HEK293 (cell line): ENCODE measurements at regions not wholly inside any gene's neighbourhood (a gene's known extent, or its start where the extent isn't known, plus 50 kb on each side); places are given as distances from the start of the nearest gene placed in this dataset.

Experiments
- CTCF ChIA-PET: fragments of 350-600 bp; formaldehyde crosslinking; extraction: SDS; loops from one replicate; lab custom pipeline; 2021; ENCODE audit warnings: antibody characterized with exemption; lab: Yijun Ruan, JAX
- POLR2A ChIA-PET: fragments of 300-600 bp; formaldehyde crosslinking; extraction: SDS; loops from one replicate; lab custom pipeline; 2020; ENCODE audit warnings: antibody characterized with exemption, inconsistent platforms; lab: Yijun Ruan, JAX
- H3K27ac ChIP-seq: fragments of 200-500 bp; sonication (Bioruptor generic); 2 replicates; pipeline ENCODE4 v1.5.1; 2014; ENCODE audit warnings: low read depth, low read length, control low read depth, inconsistent platforms; ENCODE audit errors: extremely low read depth
- H3K36me3 ChIP-seq, 2 experiments: fragments of 200-500 bp in 1 of 2; sonication (Bioruptor generic) in 1 of 2; 1 replicate in 1 of 2; 2 replicates in 1 of 2; pipeline ENCODE4 v1.5.1; 2014 to 2017; ENCODE audit warnings: inconsistent platforms in 2 of 2, low read length in 2 of 2; ENCODE audit not compliant: control insufficient read depth in 2 of 2, insufficient read depth in 1 of 2
- H3K4me1 ChIP-seq: fragments of 200-500 bp; sonication (Bioruptor generic); 2 replicates; pipeline ENCODE4 v1.5.1; 2014; ENCODE audit warnings: mild to moderate bottlenecking, low read length, inconsistent platforms; ENCODE audit not compliant: control insufficient read depth, insufficient read depth
- H3K4me3 ChIP-seq: 2 replicates; pipeline ENCODE4 v1.5.1; 2011; ENCODE audit warnings: low read depth, mild to moderate bottlenecking, control low read depth, low read length, moderate library complexity
- H3K9me3 ChIP-seq: fragments of 200-500 bp; sonication (Bioruptor generic); 2 replicates; pipeline ENCODE4 v1.5.1; 2014; ENCODE audit warnings: low read depth, low read length, inconsistent platforms; ENCODE audit not compliant: control insufficient read depth, insufficient read depth
- HOXC10 ChIP-seq: sonication (generic); formaldehyde crosslinking; IDR thresholded peaks from 2 replicates; pipeline ENCODE4 v1.8.1; 2023; ENCODE audit warnings: mild to moderate bottlenecking, missing genetic modification reagents
- KLF1 ChIP-seq: fragments of 450-650 bp; formaldehyde crosslinking; IDR thresholded peaks from 2 replicates; pipeline ENCODE4 v1.5.1; 2016; ENCODE audit warnings: missing biosample characterization, missing genetic modification characterization
- KLF17 ChIP-seq: fragments of 450-650 bp; formaldehyde crosslinking; IDR thresholded peaks from 2 replicates; pipeline ENCODE4 v1.5.1; 2016; ENCODE audit warnings: missing biosample characterization, missing genetic modification characterization
- SALL2 ChIP-seq: fragments of 450-650 bp; formaldehyde crosslinking; IDR thresholded peaks from 2 replicates; pipeline ENCODE4 v1.5.0; 2017; ENCODE audit warnings: missing biosample characterization, mild to moderate bottlenecking, missing genetic modification characterization, borderline replicate concordance
- YY1 ChIP-seq: fragments of 450-650 bp; formaldehyde crosslinking; IDR thresholded peaks from 2 replicates; pipeline ENCODE4 v1.5.1; 2018; ENCODE audit warnings: missing biosample characterization, missing genetic modification characterization
- ZBTB21 ChIP-seq: fragments of 450-650 bp; formaldehyde crosslinking; IDR thresholded peaks from 2 replicates; pipeline ENCODE4 v1.5.1; 2017; ENCODE audit warnings: missing biosample characterization, missing genetic modification characterization
- ZFP69B ChIP-seq: fragments of 450-650 bp; formaldehyde crosslinking; IDR thresholded peaks from 2 replicates; pipeline ENCODE4 v1.5.1; 2016; ENCODE audit warnings: missing biosample characterization, missing genetic modification characterization
- ZNF114 ChIP-seq: fragments of 450-650 bp; formaldehyde crosslinking; IDR thresholded peaks from 2 replicates; pipeline ENCODE4 v1.5.0; 2017; ENCODE audit warnings: missing biosample characterization, missing genetic modification characterization
- ZNF16 ChIP-seq: fragments of 450-650 bp; formaldehyde crosslinking; IDR thresholded peaks from 2 replicates; pipeline ENCODE4 v1.5.1; 2016; ENCODE audit warnings: low read depth, missing biosample characterization, missing genetic modification characterization
- ZNF221 ChIP-seq: fragments of 450-650 bp; formaldehyde crosslinking; IDR thresholded peaks from 2 replicates; pipeline ENCODE4 v1.5.1; 2017; ENCODE audit warnings: missing biosample characterization, missing genetic modification characterization, borderline replicate concordance
- ZNF311 ChIP-seq: fragments of 450-650 bp; formaldehyde crosslinking; IDR thresholded peaks from 2 replicates; pipeline ENCODE4 v1.5.1; 2017; ENCODE audit warnings: missing biosample characterization, missing genetic modification characterization, borderline replicate concordance
- ZNF354C ChIP-seq: fragments of 450-650 bp; formaldehyde crosslinking; IDR thresholded peaks from 2 replicates; pipeline ENCODE4 v1.5.1; 2016; ENCODE audit warnings: missing biosample characterization, missing genetic modification characterization, low read depth, borderline replicate concordance
- ZNF37A ChIP-seq: fragments of 450-650 bp; IDR thresholded peaks from 2 replicates; pipeline ENCODE4 v1.5.1; 2018; ENCODE audit warnings: missing biosample characterization, missing genetic modification characterization
- ZNF394 ChIP-seq: fragments of 450-650 bp; formaldehyde crosslinking; IDR thresholded peaks from 2 replicates; pipeline ENCODE4 v1.5.1; 2016; ENCODE audit warnings: missing biosample characterization, missing genetic modification characterization, mild to moderate bottlenecking, moderate library complexity, borderline replicate concordance
- ZNF416 ChIP-seq: fragments of 450-650 bp; formaldehyde crosslinking; IDR thresholded peaks from 2 replicates; pipeline ENCODE4 v1.5.1; 2016; ENCODE audit warnings: missing biosample characterization, missing genetic modification characterization
- ZNF423 ChIP-seq: fragments of 450-650 bp; formaldehyde crosslinking; IDR thresholded peaks from 2 replicates; pipeline ENCODE4 v1.5.1; 2016; ENCODE audit warnings: missing biosample characterization, missing genetic modification characterization
- ZNF426 ChIP-seq: fragments of 450-650 bp; formaldehyde crosslinking; IDR thresholded peaks from 2 replicates; pipeline ENCODE4 v1.5.1; 2017; ENCODE audit warnings: missing biosample characterization, missing genetic modification characterization, mild to moderate bottlenecking, inconsistent platforms, moderate library complexity
- ZNF48 ChIP-seq: fragments of 450-650 bp; formaldehyde crosslinking; IDR thresholded peaks from 2 replicates; pipeline ENCODE4 v1.5.1; 2016; ENCODE audit warnings: missing biosample characterization, missing genetic modification characterization
- ZNF514 ChIP-seq: fragments of 450-650 bp; formaldehyde crosslinking; IDR thresholded peaks from 2 replicates; pipeline ENCODE4 v1.5.1; 2016; ENCODE audit warnings: missing biosample characterization, missing genetic modification characterization
- ZNF530 ChIP-seq: fragments of 450-650 bp; formaldehyde crosslinking; IDR thresholded peaks from 2 replicates; pipeline ENCODE4 v1.5.1; 2016; ENCODE audit warnings: low read depth, missing biosample characterization, missing genetic modification characterization
- ZNF610 ChIP-seq: fragments of 450-650 bp; formaldehyde crosslinking; IDR thresholded peaks from 2 replicates; pipeline ENCODE4 v1.5.1; 2016; ENCODE audit warnings: missing biosample characterization, missing genetic modification characterization, borderline replicate concordance
- ZNF623 ChIP-seq: fragments of 450-650 bp; formaldehyde crosslinking; IDR thresholded peaks from 2 replicates; pipeline ENCODE4 v1.5.1; 2016; ENCODE audit warnings: missing biosample characterization, missing genetic modification characterization
- ZNF664 ChIP-seq: fragments of 450-650 bp; formaldehyde crosslinking; IDR thresholded peaks from 2 replicates; pipeline ENCODE4 v1.5.1; 2016; ENCODE audit warnings: missing biosample characterization, missing genetic modification characterization
- ZNF843 ChIP-seq: fragments of 450-650 bp; formaldehyde crosslinking; IDR thresholded peaks from 2 replicates; pipeline ENCODE4 v1.5.1; 2016; ENCODE audit warnings: missing biosample characterization, missing genetic modification characterization
- TF ChIP-seq, protein P1 (sequence below): fragments of 450-650 bp; formaldehyde crosslinking; IDR thresholded peaks from 2 replicates; pipeline ENCODE4 v1.5.1; 2016; ENCODE audit warnings: missing biosample characterization, missing genetic modification characterization
- TF ChIP-seq, protein P2 (sequence below): fragments of 450-650 bp; formaldehyde crosslinking; IDR thresholded peaks from 2 replicates; pipeline ENCODE4 v1.5.0; 2017; ENCODE audit warnings: missing biosample characterization, missing genetic modification characterization, borderline replicate concordance
- TF ChIP-seq, protein P3 (sequence below): fragments of 450-650 bp; formaldehyde crosslinking; IDR thresholded peaks from 2 replicates; pipeline ENCODE4 v1.5.1; 2016; ENCODE audit warnings: missing biosample characterization, missing genetic modification characterization, low read depth
- TF ChIP-seq, protein P4 (sequence below): fragments of 450-650 bp; formaldehyde crosslinking; IDR thresholded peaks from 2 replicates; pipeline ENCODE4 v1.5.1; 2017; ENCODE audit warnings: missing biosample characterization, missing genetic modification characterization

DNA sequence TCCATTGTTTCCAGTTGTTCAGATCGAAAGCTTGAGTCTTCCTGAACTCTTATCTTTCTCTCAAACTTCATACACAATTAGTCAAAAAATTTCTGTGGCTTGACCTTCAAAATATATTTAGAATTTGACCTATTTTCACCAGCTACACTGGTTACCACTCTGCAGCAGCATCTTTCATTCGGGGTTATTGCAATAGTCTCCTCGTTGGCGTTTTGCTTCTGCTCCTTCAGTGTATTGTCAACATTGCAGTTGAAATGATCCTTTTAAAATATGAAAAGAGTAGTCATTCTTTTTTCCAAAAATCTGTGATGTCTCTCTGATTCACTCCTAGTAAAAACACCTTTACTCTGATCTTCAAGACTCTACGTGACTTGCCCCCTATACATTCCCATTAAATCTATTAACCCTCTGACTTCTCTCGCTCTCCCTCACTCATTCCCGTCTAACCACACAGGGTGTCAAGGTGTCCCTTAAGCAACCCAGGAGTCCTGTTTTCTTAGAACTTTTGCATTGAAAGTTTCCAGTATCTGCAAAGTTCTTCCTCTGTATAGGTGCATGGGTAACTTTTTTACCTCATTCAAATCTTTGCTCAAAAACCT, 480.2 kb upstream of the B3GALT2 start:
- TF ChIP-seq ZNF311 (no peak), SALL2 (tag by site-specific recombination) (no peak), YY1 (tag by site-specific recombination) (no peak), ZFP69B (tag by site-specific recombination) (no peak), ZNF426 (tag by site-specific recombination) (no peak), ZNF416 (tag by site-specific recombination) (no peak), HOXC10 (CRISPR knock-in tag) (no peak), ZNF514 (no peak), ZNF623 (no peak)
- TF ChIP-seq, protein P1, sequence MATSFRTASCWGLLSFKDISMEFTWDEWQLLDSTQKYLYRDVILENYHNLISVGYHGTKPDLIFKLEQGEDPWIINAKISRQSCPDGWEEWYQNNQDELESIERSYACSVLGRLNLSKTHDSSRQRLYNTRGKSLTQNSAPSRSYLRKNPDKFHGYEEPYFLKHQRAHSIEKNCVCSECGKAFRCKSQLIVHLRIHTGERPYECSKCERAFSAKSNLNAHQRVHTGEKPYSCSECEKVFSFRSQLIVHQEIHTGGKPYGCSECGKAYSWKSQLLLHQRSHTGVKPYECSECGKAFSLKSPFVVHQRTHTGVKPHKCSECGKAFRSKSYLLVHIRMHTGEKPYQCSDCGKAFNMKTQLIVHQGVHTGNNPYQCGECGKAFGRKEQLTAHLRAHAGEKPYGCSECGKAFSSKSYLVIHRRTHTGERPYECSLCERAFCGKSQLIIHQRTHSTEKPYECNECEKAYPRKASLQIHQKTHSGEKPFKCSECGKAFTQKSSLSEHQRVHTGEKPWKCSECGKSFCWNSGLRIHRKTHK (tag by site-specific recombination), result no peak
- TF ChIP-seq, protein P2, sequence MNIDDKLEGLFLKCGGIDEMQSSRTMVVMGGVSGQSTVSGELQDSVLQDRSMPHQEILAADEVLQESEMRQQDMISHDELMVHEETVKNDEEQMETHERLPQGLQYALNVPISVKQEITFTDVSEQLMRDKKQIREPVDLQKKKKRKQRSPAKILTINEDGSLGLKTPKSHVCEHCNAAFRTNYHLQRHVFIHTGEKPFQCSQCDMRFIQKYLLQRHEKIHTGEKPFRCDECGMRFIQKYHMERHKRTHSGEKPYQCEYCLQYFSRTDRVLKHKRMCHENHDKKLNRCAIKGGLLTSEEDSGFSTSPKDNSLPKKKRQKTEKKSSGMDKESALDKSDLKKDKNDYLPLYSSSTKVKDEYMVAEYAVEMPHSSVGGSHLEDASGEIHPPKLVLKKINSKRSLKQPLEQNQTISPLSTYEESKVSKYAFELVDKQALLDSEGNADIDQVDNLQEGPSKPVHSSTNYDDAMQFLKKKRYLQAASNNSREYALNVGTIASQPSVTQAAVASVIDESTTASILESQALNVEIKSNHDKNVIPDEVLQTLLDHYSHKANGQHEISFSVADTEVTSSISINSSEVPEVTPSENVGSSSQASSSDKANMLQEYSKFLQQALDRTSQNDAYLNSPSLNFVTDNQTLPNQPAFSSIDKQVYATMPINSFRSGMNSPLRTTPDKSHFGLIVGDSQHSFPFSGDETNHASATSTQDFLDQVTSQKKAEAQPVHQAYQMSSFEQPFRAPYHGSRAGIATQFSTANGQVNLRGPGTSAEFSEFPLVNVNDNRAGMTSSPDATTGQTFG (tag by site-specific recombination), result no peak
- TF ChIP-seq, protein P3, sequence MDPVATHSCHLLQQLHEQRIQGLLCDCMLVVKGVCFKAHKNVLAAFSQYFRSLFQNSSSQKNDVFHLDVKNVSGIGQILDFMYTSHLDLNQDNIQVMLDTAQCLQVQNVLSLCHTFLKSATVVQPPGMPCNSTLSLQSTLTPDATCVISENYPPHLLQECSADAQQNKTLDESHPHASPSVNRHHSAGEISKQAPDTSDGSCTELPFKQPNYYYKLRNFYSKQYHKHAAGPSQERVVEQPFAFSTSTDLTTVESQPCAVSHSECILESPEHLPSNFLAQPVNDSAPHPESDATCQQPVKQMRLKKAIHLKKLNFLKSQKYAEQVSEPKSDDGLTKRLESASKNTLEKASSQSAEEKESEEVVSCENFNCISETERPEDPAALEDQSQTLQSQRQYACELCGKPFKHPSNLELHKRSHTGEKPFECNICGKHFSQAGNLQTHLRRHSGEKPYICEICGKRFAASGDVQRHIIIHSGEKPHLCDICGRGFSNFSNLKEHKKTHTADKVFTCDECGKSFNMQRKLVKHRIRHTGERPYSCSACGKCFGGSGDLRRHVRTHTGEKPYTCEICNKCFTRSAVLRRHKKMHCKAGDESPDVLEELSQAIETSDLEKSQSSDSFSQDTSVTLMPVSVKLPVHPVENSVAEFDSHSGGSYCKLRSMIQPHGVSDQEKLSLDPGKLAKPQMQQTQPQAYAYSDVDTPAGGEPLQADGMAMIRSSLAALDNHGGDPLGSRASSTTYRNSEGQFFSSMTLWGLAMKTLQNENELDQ, result no peak
- Histone ChIP-seq H3K4me3 (no peak overlapping the region), H3K4me1 (no peaks in the 10 kb centered on the region), H3K9me3 (no peaks in the 10 kb centered on the region), H3K27ac (no peak overlapping the region), H3K36me3 (no peaks in the 10 kb centered on the region)
- ChIA-PET CTCF (no interaction called here), POLR2A (no interaction called here)

DNA sequence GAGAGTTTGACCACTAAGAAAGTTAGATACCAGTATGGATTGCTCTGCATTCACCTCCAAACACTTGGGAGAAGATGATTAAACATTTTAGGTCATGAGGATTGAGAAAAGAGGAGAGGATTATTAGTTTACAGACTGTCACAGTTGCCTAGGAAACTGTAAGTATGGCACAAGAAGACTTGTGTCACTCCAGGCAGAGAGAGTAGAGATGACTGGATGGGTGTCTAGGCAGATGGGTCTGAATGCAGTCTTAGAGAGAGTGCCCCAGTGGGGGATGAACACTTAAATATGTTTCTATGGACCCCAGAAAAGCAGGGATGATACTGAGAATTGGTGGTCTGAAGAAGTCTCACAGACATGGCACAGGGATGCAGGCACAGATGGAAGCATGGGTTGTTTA, 477.6 kb upstream of the B3GALT2 start:
- POLR2A ChIA-PET, result no interaction called here
- no peaks in the 10 kb centered on the region for H3K36me3 ChIP-seq
- H3K4me1 ChIP-seq, result no peaks in the 10 kb centered on the region
- no peak overlapping the region for H3K27ac ChIP-seq
- no peak overlapping the region for H3K4me3 ChIP-seq
- H3K9me3 ChIP-seq, result no peaks in the 10 kb centered on the region
- CTCF ChIA-PET, result no interaction called here
- TF ChIP-seq ZNF48 (tag by site-specific recombination) (no peak), ZNF610 (tag by site-specific recombination) (no peak), HOXC10 (CRISPR knock-in tag) (no peak), ZNF221 (tag by site-specific recombination) (no peak), ZNF37A (tag by site-specific recombination) (no peak), KLF17 (tag by site-specific recombination) (no peak), ZNF664 (tag by site-specific recombination) (no peak), KLF1 (no peak), ZNF423 (tag by site-specific recombination) (no peak), ZNF114 (no peak), ZNF394 (tag by site-specific recombination) (no peak), ZNF354C (tag by site-specific recombination) (no peak), ZNF843 (tag by site-specific recombination) (no peak), ZNF16 (no peak), ZNF530 (tag by site-specific recombination) (no peak), ZBTB21 (no peak)
- TF ChIP-seq, protein P4, sequence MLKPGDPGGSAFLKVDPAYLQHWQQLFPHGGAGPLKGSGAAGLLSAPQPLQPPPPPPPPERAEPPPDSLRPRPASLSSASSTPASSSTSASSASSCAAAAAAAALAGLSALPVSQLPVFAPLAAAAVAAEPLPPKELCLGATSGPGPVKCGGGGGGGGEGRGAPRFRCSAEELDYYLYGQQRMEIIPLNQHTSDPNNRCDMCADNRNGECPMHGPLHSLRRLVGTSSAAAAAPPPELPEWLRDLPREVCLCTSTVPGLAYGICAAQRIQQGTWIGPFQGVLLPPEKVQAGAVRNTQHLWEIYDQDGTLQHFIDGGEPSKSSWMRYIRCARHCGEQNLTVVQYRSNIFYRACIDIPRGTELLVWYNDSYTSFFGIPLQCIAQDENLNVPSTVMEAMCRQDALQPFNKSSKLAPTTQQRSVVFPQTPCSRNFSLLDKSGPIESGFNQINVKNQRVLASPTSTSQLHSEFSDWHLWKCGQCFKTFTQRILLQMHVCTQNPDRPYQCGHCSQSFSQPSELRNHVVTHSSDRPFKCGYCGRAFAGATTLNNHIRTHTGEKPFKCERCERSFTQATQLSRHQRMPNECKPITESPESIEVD, result no peak
